ENCODE measurements at regions not wholly inside any gene's neighbourhood (a gene's known extent, or its start where the extent isn't known, plus 50 kb on each side); places are given as distances from the start of the nearest gene placed in this dataset.

DNA sequence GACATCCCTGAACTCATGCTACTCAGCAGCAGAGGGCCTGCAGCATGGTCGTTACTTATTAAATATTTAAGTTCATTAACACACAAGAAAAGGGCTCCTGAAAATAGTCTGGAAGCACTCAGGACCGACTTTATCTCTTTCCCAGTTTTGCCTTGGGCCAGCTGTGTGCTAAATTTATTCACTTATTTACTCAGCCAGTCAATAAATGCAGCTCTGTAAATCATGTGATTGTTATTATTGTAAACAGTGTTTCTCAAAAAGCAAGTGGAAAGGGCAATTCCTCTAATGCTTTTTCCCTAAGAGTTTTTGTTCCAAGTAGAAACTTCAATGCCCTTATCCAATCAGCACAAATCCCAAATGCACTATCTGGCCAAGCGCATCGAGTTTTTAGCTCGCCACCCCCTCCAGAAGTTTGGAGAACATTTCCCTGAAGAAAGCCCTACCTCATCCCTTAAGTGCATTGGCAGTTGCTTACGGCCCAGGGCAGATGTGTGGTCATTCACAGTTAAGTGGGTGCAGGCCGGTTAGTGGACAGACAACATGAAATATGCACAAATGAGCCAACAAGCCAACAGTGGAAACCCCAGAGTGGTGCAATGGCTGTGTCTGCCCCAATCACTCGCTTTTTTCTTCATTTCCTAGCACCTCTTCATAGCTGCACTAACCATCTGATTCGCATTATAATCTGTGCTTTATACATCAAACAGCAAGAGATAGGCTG is 125.8 kb downstream of the SMIM20 start:
- no peak for DNase-seq
- Histone ChIP-seq H3K36me3 (ENCODE audit: control insufficient read depth, insufficient read depth, low read length) (no peaks in the 10 kb centered on the region), H3K4me1 (ENCODE audit: control insufficient read depth, insufficient read depth, low read length, poor library complexity, severe bottlenecking) (no peaks in the 10 kb centered on the region), H3K27me3 (replicated peaks; ENCODE audit: control insufficient read depth, insufficient read depth, low read length, poor library complexity, severe bottlenecking) (no peaks in the 10 kb centered on the region), H3K4me3 (ENCODE audit: insufficient read depth, low read depth, low read length, poor library complexity, severe bottlenecking) (no peak overlapping the region), H3K27ac (ENCODE audit: insufficient read depth, low read length, poor library complexity, severe bottlenecking) (no peak overlapping the region), H3K9me3 (ENCODE audit: control insufficient read depth, low read length) (no peaks in the 10 kb centered on the region)

DNA sequence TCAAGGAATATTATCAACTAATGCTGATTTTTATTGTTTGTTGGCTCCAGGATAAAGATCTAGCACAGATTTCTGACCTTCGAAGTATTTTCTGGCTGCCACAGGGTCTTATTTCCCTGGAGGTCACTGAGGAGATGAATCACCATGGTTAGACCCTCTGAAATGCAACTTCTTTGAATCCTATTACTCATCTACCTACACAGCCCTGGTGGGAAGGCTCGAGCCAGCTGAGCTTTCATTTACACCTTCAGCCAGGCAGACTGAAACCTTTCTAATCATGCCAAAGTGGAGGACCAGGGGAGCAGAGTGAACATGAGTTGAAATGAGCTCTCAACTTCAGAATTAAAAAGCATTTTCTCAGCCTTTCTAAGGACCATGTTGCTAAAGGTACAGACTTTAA is 130.5 kb downstream of the SMIM20 start:
- Histone ChIP-seq H3K27me3 (replicated peaks; ENCODE audit: control insufficient read depth, insufficient read depth, low read length, poor library complexity, severe bottlenecking) (no peaks in the 10 kb centered on the region), H3K27ac (ENCODE audit: insufficient read depth, low read length, poor library complexity, severe bottlenecking) (no peak overlapping the region), H3K9me3 (ENCODE audit: control insufficient read depth, low read length) (no peaks in the 10 kb centered on the region), H3K4me1 (ENCODE audit: control insufficient read depth, insufficient read depth, low read length, poor library complexity, severe bottlenecking) (no peaks in the 10 kb centered on the region), H3K4me3 (ENCODE audit: insufficient read depth, low read depth, low read length, poor library complexity, severe bottlenecking) (no peak overlapping the region), H3K36me3 (ENCODE audit: control insufficient read depth, insufficient read depth, low read length) (no peaks in the 10 kb centered on the region)
- no peak for DNase-seq

GRCh38 chr4:26044983-26045382 is 131.0 kb downstream of the SMIM20 start:
- Histone ChIP-seq H3K27me3 (replicated peaks; ENCODE audit: control insufficient read depth, insufficient read depth, low read length, poor library complexity, severe bottlenecking) (no peaks in the 10 kb centered on the region), H3K4me3 (ENCODE audit: insufficient read depth, low read depth, low read length, poor library complexity, severe bottlenecking) (no peak overlapping the region), H3K9me3 (ENCODE audit: control insufficient read depth, low read length) (no peaks in the 10 kb centered on the region), H3K4me1 (ENCODE audit: control insufficient read depth, insufficient read depth, low read length, poor library complexity, severe bottlenecking) (no peaks in the 10 kb centered on the region), H3K36me3 (ENCODE audit: control insufficient read depth, insufficient read depth, low read length) (no peaks in the 10 kb centered on the region), H3K27ac (ENCODE audit: insufficient read depth, low read length, poor library complexity, severe bottlenecking) (no peak overlapping the region)
- DNase-seq: no peak

- Histone ChIP-seq H3K9me3 (ENCODE audit: control insufficient read depth, low read length) (no peaks in the 10 kb centered on the region), H3K27ac (ENCODE audit: insufficient read depth, low read length, poor library complexity, severe bottlenecking) (no peak overlapping the region), H3K4me3 (ENCODE audit: insufficient read depth, low read depth, low read length, poor library complexity, severe bottlenecking) (no peak overlapping the region), H3K36me3 (ENCODE audit: control insufficient read depth, insufficient read depth, low read length) (no peaks in the 10 kb centered on the region), H3K4me1 (ENCODE audit: control insufficient read depth, insufficient read depth, low read length, poor library complexity, severe bottlenecking) (no peaks in the 10 kb centered on the region), H3K27me3 (replicated peaks; ENCODE audit: control insufficient read depth, insufficient read depth, low read length, poor library complexity, severe bottlenecking) (no peaks in the 10 kb centered on the region)
- DNase-seq: no peak
Observed at GRCh38 chr4:26047795-26048194, 133.8 kb downstream of the SMIM20 start.

DNA sequence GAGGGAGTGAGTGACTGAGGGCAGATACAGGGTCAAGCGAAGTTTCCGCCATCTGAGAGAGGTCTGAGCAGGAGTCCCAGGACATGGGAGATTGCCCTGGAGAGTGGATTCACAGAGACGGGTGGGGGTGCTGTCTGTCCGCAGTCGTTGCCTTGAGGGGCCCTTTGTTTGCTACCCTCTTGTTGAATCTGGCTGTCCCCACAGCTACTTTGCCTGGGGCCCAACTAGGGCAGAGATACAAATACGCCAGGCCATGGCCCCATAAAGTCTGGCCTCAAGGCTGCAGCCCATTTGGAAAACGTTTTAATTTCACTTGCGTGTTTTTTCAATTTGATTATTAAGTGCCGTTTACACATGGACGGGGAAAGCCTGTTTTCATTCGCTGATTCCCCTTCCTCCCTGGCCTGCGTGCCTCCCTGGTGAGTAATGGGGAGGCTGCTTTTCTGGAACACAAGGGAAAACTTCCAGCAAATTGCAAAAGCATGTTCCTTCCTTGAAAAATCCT is 134.4 kb downstream of the SMIM20 start:
- H3K9me3 ChIP-seq (ENCODE audit: control insufficient read depth, low read length): no peaks in the 10 kb centered on the region
- no peak for DNase-seq
- H3K4me1 ChIP-seq (ENCODE audit: control insufficient read depth, insufficient read depth, low read length, poor library complexity, severe bottlenecking): no peaks in the 10 kb centered on the region
- no peak overlapping the region for H3K4me3 ChIP-seq (ENCODE audit: insufficient read depth, low read depth, low read length, poor library complexity, severe bottlenecking)
- H3K36me3 ChIP-seq (ENCODE audit: control insufficient read depth, insufficient read depth, low read length): no peaks in the 10 kb centered on the region
- no peak overlapping the region for H3K27ac ChIP-seq (ENCODE audit: insufficient read depth, low read length, poor library complexity, severe bottlenecking)
- no peaks in the 10 kb centered on the region for H3K27me3 ChIP-seq (replicated peaks; ENCODE audit: control insufficient read depth, insufficient read depth, low read length, poor library complexity, severe bottlenecking)

DNA sequence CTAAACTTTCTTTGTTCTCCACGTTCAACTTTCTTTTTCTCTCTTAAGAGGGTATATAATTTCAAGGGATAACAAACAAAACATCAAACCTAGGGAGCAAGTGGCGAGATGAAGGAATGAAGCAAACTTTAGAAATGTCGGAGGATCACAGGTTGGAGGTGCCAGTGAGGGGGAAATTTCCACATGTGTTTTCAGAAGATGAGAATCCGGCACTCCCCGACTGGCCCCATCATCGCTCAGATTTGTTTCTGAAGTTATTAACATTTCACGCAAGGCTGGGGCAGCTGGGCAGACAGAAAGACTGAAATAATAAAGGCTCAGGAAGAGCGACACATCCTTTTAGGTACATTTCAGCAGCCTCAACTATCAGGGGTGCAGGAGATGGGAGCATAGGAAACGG is 134.9 kb downstream of the SMIM20 start:
- Histone ChIP-seq H3K4me3 (ENCODE audit: insufficient read depth, low read depth, low read length, poor library complexity, severe bottlenecking) (no peak overlapping the region), H3K27ac (ENCODE audit: insufficient read depth, low read length, poor library complexity, severe bottlenecking) (no peak overlapping the region), H3K4me1 (ENCODE audit: control insufficient read depth, insufficient read depth, low read length, poor library complexity, severe bottlenecking) (no peaks in the 10 kb centered on the region)

GRCh38 chr4:26049447-26049846 is 135.4 kb downstream of the SMIM20 start:
- Histone ChIP-seq H3K36me3 (ENCODE audit: control insufficient read depth, insufficient read depth, low read length) (no peaks in the 10 kb centered on the region), H3K9me3 (ENCODE audit: control insufficient read depth, low read length) (no peaks in the 10 kb centered on the region), H3K27me3 (replicated peaks; ENCODE audit: control insufficient read depth, insufficient read depth, low read length, poor library complexity, severe bottlenecking) (no peaks in the 10 kb centered on the region), H3K27ac (ENCODE audit: insufficient read depth, low read length, poor library complexity, severe bottlenecking) (no peak overlapping the region), H3K4me3 (ENCODE audit: insufficient read depth, low read depth, low read length, poor library complexity, severe bottlenecking) (no peak overlapping the region), H3K4me1 (ENCODE audit: control insufficient read depth, insufficient read depth, low read length, poor library complexity, severe bottlenecking) (no peaks in the 10 kb centered on the region)
- no peak for DNase-seq

More for the DNA sequence above, 134.9 kb downstream of the SMIM20 start:
- Histone ChIP-seq H3K27me3 (replicated peaks; ENCODE audit: control insufficient read depth, insufficient read depth, low read length, poor library complexity, severe bottlenecking) (no peaks in the 10 kb centered on the region), H3K36me3 (ENCODE audit: control insufficient read depth, insufficient read depth, low read length) (no peaks in the 10 kb centered on the region), H3K9me3 (ENCODE audit: control insufficient read depth, low read length) (no peaks in the 10 kb centered on the region)
- no peak for DNase-seq

DNA sequence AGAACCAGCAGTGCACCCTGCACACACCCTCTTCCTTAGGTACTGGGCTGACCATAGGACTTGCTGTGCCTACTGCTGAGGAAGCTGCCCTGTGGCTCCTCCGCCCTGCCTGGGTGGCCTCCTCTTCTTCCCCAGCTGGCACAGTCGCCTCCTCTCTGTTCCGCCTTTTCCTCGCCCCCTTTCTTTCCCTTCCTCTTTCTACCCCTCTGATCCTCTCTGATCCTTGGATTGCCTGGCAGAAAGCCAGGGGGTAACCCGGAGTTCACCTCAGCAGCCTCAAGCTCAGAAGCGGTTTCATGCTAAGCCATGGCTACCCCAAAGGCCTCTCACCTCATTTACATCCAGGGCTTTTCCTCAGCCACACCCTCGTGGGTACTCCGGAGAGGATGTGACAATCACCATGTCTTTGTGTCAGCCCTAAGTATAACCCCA is 136.2 kb downstream of the SMIM20 start:
- no peak overlapping the region for H3K27ac ChIP-seq (ENCODE audit: insufficient read depth, low read length, poor library complexity, severe bottlenecking)
- no peaks in the 10 kb centered on the region for H3K9me3 ChIP-seq (ENCODE audit: control insufficient read depth, low read length)
- no peaks in the 10 kb centered on the region for H3K36me3 ChIP-seq (ENCODE audit: control insufficient read depth, insufficient read depth, low read length)
- no peaks in the 10 kb centered on the region for H3K4me1 ChIP-seq (ENCODE audit: control insufficient read depth, insufficient read depth, low read length, poor library complexity, severe bottlenecking)
- DNase-seq: no peak
- no peaks in the 10 kb centered on the region for H3K27me3 ChIP-seq (replicated peaks; ENCODE audit: control insufficient read depth, insufficient read depth, low read length, poor library complexity, severe bottlenecking)
- no peak overlapping the region for H3K4me3 ChIP-seq (ENCODE audit: insufficient read depth, low read depth, low read length, poor library complexity, severe bottlenecking)

DNA sequence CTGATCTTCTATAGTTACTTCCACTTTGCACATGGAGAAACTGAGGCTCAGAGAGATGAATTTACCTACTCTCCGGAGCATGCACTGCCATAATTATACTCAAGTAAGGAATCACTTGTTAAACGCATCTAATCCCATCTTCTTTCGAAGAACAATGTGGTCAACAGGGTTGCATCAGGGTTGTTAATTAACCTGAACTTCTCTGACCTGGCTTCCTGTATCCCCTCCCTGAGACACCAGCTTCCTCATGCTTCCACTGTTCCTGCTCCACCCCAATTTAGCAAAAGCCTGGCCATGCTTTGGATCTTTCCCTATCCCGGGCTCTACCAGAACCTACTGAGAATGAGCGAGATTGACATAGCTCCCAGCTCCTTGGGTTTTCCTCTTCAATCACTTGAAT is 136.7 kb downstream of the SMIM20 start:
- H3K36me3 ChIP-seq (ENCODE audit: control insufficient read depth, insufficient read depth, low read length): no peaks in the 10 kb centered on the region
- H3K27ac ChIP-seq (ENCODE audit: insufficient read depth, low read length, poor library complexity, severe bottlenecking): no peak overlapping the region
- H3K4me3 ChIP-seq (ENCODE audit: insufficient read depth, low read depth, low read length, poor library complexity, severe bottlenecking): no peak overlapping the region
- DNase-seq: no peak
- no peaks in the 10 kb centered on the region for H3K27me3 ChIP-seq (replicated peaks; ENCODE audit: control insufficient read depth, insufficient read depth, low read length, poor library complexity, severe bottlenecking)
- no peaks in the 10 kb centered on the region for H3K9me3 ChIP-seq (ENCODE audit: control insufficient read depth, low read length)
- H3K4me1 ChIP-seq (ENCODE audit: control insufficient read depth, insufficient read depth, low read length, poor library complexity, severe bottlenecking): no peaks in the 10 kb centered on the region

- Histone ChIP-seq H3K4me3 (ENCODE audit: insufficient read depth, low read depth, low read length, poor library complexity, severe bottlenecking) (no peak overlapping the region), H3K4me1 (ENCODE audit: control insufficient read depth, insufficient read depth, low read length, poor library complexity, severe bottlenecking) (no peaks in the 10 kb centered on the region), H3K27ac (ENCODE audit: insufficient read depth, low read length, poor library complexity, severe bottlenecking) (no peak overlapping the region), H3K27me3 (replicated peaks; ENCODE audit: control insufficient read depth, insufficient read depth, low read length, poor library complexity, severe bottlenecking) (no peaks in the 10 kb centered on the region), H3K9me3 (ENCODE audit: control insufficient read depth, low read length) (no peaks in the 10 kb centered on the region), H3K36me3 (ENCODE audit: control insufficient read depth, insufficient read depth, low read length) (no peaks in the 10 kb centered on the region)
- no peak for DNase-seq
Observed at GRCh38 chr4:26051240-26051639, 137.2 kb downstream of the SMIM20 start.

Measured in effector memory CD4-positive, alpha-beta T cell (primary cell).